Testis (tissue), 2 donors: ENCODE measurements at regions not wholly inside any gene's neighbourhood (a gene's known extent, or its start where the extent isn't known, plus 50 kb on each side); places are given as distances from the start of the nearest gene placed in this dataset.

ENCODE experiments used
- DNase-seq: peaks from one replicate; pipeline ENCODE4 v3.0.0-alpha.2; 2019
- H3K27ac ChIP-seq, 2 donors: fragments of 200-600 bp; sonication (generic); one replicate each; pipeline ENCODE4 v1.5.1; 2019
- H3K27me3 ChIP-seq: fragments of 200-600 bp; sonication (generic); one replicate; pipeline ENCODE4 v1.5.1; 2019
- H3K36me3 ChIP-seq: fragments of 200-600 bp; sonication (generic); one replicate; pipeline ENCODE4 v1.5.1; 2017; ENCODE audit warnings: low read depth; ENCODE audit errors: missing control alignments
- H3K4me1 ChIP-seq: fragments of 200-600 bp; sonication (generic); one replicate; pipeline ENCODE4 v1.5.1; 2019
- H3K4me3 ChIP-seq, 2 donors: fragments of 200-600 bp; sonication (generic); one replicate each; pipeline ENCODE4 v1.5.1; 2017 to 2019
- H3K9me3 ChIP-seq: fragments of 200-600 bp; sonication (generic); one replicate; pipeline ENCODE4 v1.5.1; 2017
- CTCF ChIP-seq, 3 experiments: fragments of 450-650 bp in 2 of 3; fragments of 200-600 bp in 1 of 3; sonication (generic) in 1 of 3; IDR thresholded peaks; one replicate each; pipeline ENCODE4 v1.5.1; 2016 to 2019; ENCODE audit warnings: antibody characterized with exemption in 3 of 3, mild to moderate bottlenecking in 2 of 3, moderate library complexity in 1 of 3
- POLR2A ChIP-seq: fragments of 450-650 bp; IDR thresholded peaks from one replicate; pipeline ENCODE4 v1.6.1; 2017; ENCODE audit warnings: antibody characterized with exemption, mild to moderate bottlenecking, moderate library complexity
- WGBS, 2 donors: methylation state at CpG; one replicate each; pipeline ENCODE4 v1.1.5; 2018; 5-methylcytosine and 5-hydroxymethylcytosine counted together
- intact Hi-C: fragments of 100-400 bp; cut with DNase I; formaldehyde crosslinking; loops from one replicate; pipeline ENCODE4 v1.15.1; 2023; ENCODE audit warnings: low total_unique reads

GRCh38 chr3:104909721-104910120, 457.0 kb upstream of the ALCAM start:
- H3K4me3 ChIP-seq = no peak overlapping the region
- DNase-seq = no peak

GRCh38 chr3:104911376-104911775, 455.3 kb upstream of the ALCAM start:
- TF ChIP-seq CTCF (IDR thresholded peaks at IDR 0.05) (no peak), POLR2A (no peak)
- intact Hi-C loops = no loop called here
- Histone ChIP-seq H3K36me3 (no peaks in the 10 kb centered on the region), H3K27me3 (no peaks in the 10 kb centered on the region), H3K27ac (no peak overlapping the region), H3K9me3 (no peaks in the 10 kb centered on the region), H3K4me3 (no peak overlapping the region), H3K4me1 (no peaks in the 10 kb centered on the region)
- 39 to 50% methylated on average over 1 of the region's 1 CpG for WGBS, 2 donors
- DNase-seq = no peak

More at GRCh38 chr3:104909721-104910120, 457.0 kb upstream of the ALCAM start:
- TF ChIP-seq POLR2A (no peak), CTCF (IDR thresholded peaks at IDR 0.05) (no peak)
- no peak overlapping the region for H3K27ac ChIP-seq
- no peaks in the 10 kb centered on the region for H3K9me3 ChIP-seq
- intact Hi-C loops = no loop called here
- H3K27me3 ChIP-seq = no peaks in the 10 kb centered on the region
- no peaks in the 10 kb centered on the region for H3K4me1 ChIP-seq
- 45 to 54% methylated on average over 4 of the region's 4 CpGs for WGBS, 2 donors
- H3K36me3 ChIP-seq = no peaks in the 10 kb centered on the region

- Histone ChIP-seq H3K4me1 (no peaks in the 10 kb centered on the region), H3K36me3 (no peaks in the 10 kb centered on the region), H3K4me3 (no peak overlapping the region), H3K27me3 (no peaks in the 10 kb centered on the region), H3K9me3 (no peaks in the 10 kb centered on the region), H3K27ac (no peak overlapping the region)
- DNase-seq = no peak
- intact Hi-C loops = no loop called here
- WGBS, 2 donors = 61 to 76% methylated on average over 1 of the region's 1 CpG
- TF ChIP-seq CTCF (IDR thresholded peaks at IDR 0.05) (no peak), POLR2A (no peak)
Observed at GRCh38 chr3:104916971-104917370, 449.7 kb upstream of the ALCAM start.

GRCh38 chr3:104920512-104920911, 446.2 kb upstream of the ALCAM start:
- Histone ChIP-seq H3K9me3 (no peaks in the 10 kb centered on the region), H3K4me1 (no peaks in the 10 kb centered on the region), H3K27ac (no peak overlapping the region), H3K4me3 (no peak overlapping the region), H3K27me3 (no peaks in the 10 kb centered on the region), H3K36me3 (no peaks in the 10 kb centered on the region)
- DNase-seq = no peak
- TF ChIP-seq POLR2A (no peak), CTCF (IDR thresholded peaks at IDR 0.05) (no peak)
- WGBS, 2 donors = 82 to 84% methylated on average over 2 of the region's 2 CpGs
- intact Hi-C loops = no loop called here

GRCh38 chr3:104933972-104934371, 432.7 kb upstream of the ALCAM start:
- no peaks in the 10 kb centered on the region for H3K9me3 ChIP-seq
- TF ChIP-seq POLR2A (no peak), CTCF (IDR thresholded peaks at IDR 0.05) (no peak)
- no peak overlapping the region for H3K4me3 ChIP-seq
- H3K27me3 ChIP-seq = no peaks in the 10 kb centered on the region
- intact Hi-C loops = no loop called here
- no peaks in the 10 kb centered on the region for H3K4me1 ChIP-seq
- DNase-seq = no peak
- H3K36me3 ChIP-seq = no peaks in the 10 kb centered on the region
- 92 to 96% methylated on average over 3 of the region's 3 CpGs for WGBS, 2 donors
- H3K27ac ChIP-seq = no peak overlapping the region
